ENCODE measurements at regions not wholly inside any gene's neighbourhood (a gene's known extent, or its start where the extent isn't known, plus 50 kb on each side); places are given as distances from the start of the nearest gene placed in this dataset.

- DNase-seq (ENCODE audit: low read depth in 1 of 2, low spot score in 1 of 2): no peak
- H3K27ac ChIP-seq (replicated peaks): no peak overlapping the region
- TF ChIP-seq POLR2AphosphoS5 (IDR thresholded peaks at IDR 0.05; ENCODE audit: low read depth) (no peak), SPI1 (IDR thresholded peaks at IDR 0.05; ENCODE audit: borderline replicate concordance, low read depth) (no peak), CTCF (IDR thresholded peaks at IDR 0.05; ENCODE audit: insufficient read depth, low read length) (no peak), REST (IDR thresholded peaks at IDR 0.05; ENCODE audit: insufficient replicate concordance, low read depth) (no peak), GABPA (IDR thresholded peaks at IDR 0.05; ENCODE audit: low read depth) (no peak)
- no peaks in the 10 kb centered on the region for H3K27me3 ChIP-seq (ENCODE audit: insufficient read depth, poor library complexity, severe bottlenecking)
- no peak overlapping the region for H3K4me3 ChIP-seq (replicated peaks; ENCODE audit: insufficient read depth, low read length)
Observed at GRCh38 chr1:68586766-68587165, 89.9 kb upstream of the DEPDC1 start.

GRCh38 chr1:68588304-68588703, 91.4 kb upstream of the DEPDC1 start:
- Histone ChIP-seq H3K4me3 (replicated peaks; ENCODE audit: insufficient read depth, low read length) (no peak overlapping the region), H3K27me3 (ENCODE audit: insufficient read depth, poor library complexity, severe bottlenecking) (no peaks in the 10 kb centered on the region), H3K27ac (replicated peaks) (no peak overlapping the region)
- TF ChIP-seq CTCF (IDR thresholded peaks at IDR 0.05; ENCODE audit: insufficient read depth, low read length) (no peak), GABPA (IDR thresholded peaks at IDR 0.05; ENCODE audit: low read depth) (no peak), REST (IDR thresholded peaks at IDR 0.05; ENCODE audit: insufficient replicate concordance, low read depth) (no peak), POLR2AphosphoS5 (IDR thresholded peaks at IDR 0.05; ENCODE audit: low read depth) (no peak), SPI1 (IDR thresholded peaks at IDR 0.05; ENCODE audit: borderline replicate concordance, low read depth) (no peak)
- DNase-seq (ENCODE audit: low read depth in 1 of 2, low spot score in 1 of 2): no peak

DNA sequence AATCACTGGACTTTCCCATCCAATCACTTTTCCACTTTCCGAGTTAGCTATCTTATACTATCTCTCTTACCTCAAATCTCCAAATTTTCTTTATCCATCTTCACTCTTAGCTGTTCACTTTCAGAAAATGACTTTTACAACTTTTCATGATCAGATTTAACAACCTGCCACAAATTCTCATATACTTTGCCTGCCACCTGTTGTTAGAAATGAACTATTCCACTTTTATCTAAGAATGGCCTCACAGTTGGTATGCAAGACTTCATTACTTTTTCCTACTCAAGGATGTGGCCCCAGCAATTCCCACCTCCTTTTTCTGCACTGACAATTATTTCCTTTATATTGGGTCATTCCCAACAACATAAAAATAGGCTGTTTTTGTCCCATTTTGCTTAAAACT, 93.6 kb upstream of the DEPDC1 start:
- no peak overlapping the region for H3K4me3 ChIP-seq (replicated peaks; ENCODE audit: insufficient read depth, low read length)
- no peak for DNase-seq (ENCODE audit: low read depth in 1 of 2, low spot score in 1 of 2)
- H3K27ac ChIP-seq (replicated peaks): no peak overlapping the region
- TF ChIP-seq SPI1 (IDR thresholded peaks at IDR 0.05; ENCODE audit: borderline replicate concordance, low read depth) (no peak), GABPA (IDR thresholded peaks at IDR 0.05; ENCODE audit: low read depth) (no peak), POLR2AphosphoS5 (IDR thresholded peaks at IDR 0.05; ENCODE audit: low read depth) (no peak), REST (IDR thresholded peaks at IDR 0.05; ENCODE audit: insufficient replicate concordance, low read depth) (no peak)
- H3K27me3 ChIP-seq (ENCODE audit: insufficient read depth, poor library complexity, severe bottlenecking): no peaks in the 10 kb centered on the region

Data from HL-60 (cell line).